Astrocyte of the spinal cord (primary cell): ENCODE measurements at regions not wholly inside any gene's neighbourhood (a gene's known extent, or its start where the extent isn't known, plus 50 kb on each side); places are given as distances from the start of the nearest gene placed in this dataset.

ENCODE experiments used
- DNase-seq: peaks from one replicate; pipeline ENCODE4 v3.0.0; 2011; ENCODE audit warnings: low read depth, low spot score
- H3K4me3 ChIP-seq: 2 replicates; pipeline ENCODE4 v1.5.1; 2011; ENCODE audit warnings: low read depth, mild to moderate bottlenecking, low read length, moderate library complexity
- in situ Hi-C: cut with HindIII; loops from 2 replicates; pipeline ENCODE4 v1.10.0; 2017; ENCODE audit warnings: low sequenced_read_pairs
- TF ChIP-seq, protein P1 (sequence below): IDR thresholded peaks from 2 replicates; pipeline ENCODE4 v1.5.1; 2012; ENCODE audit warnings: low read depth, mild to moderate bottlenecking, low read length, inconsistent platforms

DNA sequence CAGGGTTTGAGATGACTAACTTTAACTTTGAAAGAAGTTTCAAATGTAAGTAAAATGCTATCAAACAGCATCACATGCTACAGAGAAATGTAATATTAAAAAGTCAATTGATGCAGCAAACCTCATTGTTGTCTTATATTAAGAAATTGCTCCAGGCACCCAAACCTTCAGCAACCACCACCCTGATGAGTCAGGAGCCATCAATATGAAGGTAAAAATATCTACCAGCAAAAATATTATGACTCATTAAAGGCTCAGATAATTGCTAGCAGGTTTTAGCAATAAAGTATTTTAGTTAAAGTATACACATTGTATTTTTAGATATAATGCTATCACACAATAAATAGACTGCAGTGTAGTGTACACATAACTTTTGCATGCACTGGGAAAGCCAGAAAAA lies 746.3 kb downstream of the ZPLD1 start:
- DNase-seq: no peak
- TF ChIP-seq, protein P1, sequence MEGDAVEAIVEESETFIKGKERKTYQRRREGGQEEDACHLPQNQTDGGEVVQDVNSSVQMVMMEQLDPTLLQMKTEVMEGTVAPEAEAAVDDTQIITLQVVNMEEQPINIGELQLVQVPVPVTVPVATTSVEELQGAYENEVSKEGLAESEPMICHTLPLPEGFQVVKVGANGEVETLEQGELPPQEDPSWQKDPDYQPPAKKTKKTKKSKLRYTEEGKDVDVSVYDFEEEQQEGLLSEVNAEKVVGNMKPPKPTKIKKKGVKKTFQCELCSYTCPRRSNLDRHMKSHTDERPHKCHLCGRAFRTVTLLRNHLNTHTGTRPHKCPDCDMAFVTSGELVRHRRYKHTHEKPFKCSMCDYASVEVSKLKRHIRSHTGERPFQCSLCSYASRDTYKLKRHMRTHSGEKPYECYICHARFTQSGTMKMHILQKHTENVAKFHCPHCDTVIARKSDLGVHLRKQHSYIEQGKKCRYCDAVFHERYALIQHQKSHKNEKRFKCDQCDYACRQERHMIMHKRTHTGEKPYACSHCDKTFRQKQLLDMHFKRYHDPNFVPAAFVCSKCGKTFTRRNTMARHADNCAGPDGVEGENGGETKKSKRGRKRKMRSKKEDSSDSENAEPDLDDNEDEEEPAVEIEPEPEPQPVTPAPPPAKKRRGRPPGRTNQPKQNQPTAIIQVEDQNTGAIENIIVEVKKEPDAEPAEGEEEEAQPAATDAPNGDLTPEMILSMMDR: no peak
- no peak overlapping the region for H3K4me3 ChIP-seq
- in situ Hi-C loops: no loop called here

DNA sequence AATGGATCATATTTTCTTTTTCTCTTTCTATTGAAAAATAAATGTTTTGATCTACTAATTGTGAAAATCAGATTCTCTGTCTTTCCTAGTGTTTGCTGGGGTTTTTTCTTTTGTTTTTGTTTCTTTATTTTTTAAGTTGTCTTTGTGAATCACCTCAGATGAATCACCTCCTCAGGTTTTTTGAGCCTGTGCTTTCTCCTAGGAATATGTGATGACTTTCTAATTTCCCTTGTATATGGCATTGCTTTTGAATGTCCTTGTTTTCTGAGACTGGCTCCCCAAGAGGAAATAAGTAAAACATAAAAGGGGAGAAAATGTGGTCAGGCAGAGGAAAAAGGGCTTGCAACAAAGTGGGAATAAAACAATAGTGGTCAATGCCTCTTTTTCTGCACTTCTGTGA lies 750.0 kb downstream of the ZPLD1 start:
- DNase-seq: peak; percentile 37
- no peak overlapping the region for H3K4me3 ChIP-seq
- TF ChIP-seq, protein P1: no peak
- in situ Hi-C loops: no loop called here

DNA sequence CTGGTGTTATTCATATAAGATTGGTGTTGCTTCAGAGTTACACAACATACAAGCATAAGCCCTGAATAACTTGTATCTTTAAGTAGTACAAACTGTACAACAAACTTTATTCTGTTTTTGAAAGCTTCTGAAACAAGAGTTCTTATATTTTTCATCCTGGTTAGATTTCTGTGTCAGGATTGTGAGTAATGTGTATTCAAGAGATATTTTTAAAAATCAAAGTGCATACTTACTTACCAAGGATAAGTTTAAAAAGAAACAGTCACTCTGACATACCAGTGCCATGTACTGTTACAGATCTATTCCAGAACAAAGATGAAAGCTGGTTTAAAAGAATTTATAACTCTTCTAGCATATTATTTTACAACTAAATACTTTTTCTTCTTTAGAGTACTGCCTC lies 755.1 kb downstream of the ZPLD1 start:
- in situ Hi-C loops: no loop called here
- H3K4me3 ChIP-seq: no peak overlapping the region
- no peak for DNase-seq
- TF ChIP-seq, protein P1: no peak

DNA sequence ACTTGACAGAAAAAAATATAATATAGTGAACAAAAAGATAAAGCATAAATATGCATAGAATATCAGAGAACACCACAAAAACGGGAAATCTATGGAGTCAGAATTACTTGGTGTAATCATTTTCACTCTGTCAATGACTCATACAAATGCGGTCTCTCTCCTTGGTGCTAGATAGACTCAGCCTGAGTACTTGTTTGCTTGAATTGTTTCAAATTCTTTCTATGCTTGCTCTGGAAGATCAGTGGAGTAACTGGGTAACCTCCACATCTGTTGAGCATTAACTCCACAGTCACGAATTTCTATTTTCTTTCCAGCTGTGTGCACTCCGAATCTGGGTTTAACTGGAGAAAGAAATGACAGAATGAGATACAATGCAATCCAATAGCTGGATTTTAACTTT lies 760.4 kb downstream of the ZPLD1 start:
- H3K4me3 ChIP-seq: no peak overlapping the region
- peak; percentile 59 for DNase-seq
- in situ Hi-C loops: no loop called here
- TF ChIP-seq, protein P1: no peak

DNA sequence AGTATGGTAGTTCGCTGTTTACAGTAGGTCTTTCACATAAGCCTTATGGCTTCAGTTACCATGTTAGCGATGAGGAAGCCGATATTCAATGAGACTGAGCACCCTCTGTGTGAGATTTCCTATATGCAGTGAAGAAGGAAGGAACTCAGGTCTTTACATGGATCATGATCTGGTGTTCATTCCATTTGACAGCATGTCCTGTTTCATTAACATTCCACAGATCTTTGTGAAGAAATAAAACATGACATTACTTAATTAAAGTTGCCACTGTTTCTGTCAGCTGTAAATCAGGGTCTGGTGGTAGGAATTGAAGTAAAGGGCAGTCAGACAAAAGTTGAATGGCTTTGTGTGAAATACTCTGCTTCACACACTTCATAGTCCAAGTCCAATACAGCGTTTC lies 768.6 kb downstream of the ZPLD1 start:
- no peak overlapping the region for H3K4me3 ChIP-seq
- DNase-seq: no peak
- in situ Hi-C loops: no loop called here
- TF ChIP-seq, protein P1: no peak

DNA sequence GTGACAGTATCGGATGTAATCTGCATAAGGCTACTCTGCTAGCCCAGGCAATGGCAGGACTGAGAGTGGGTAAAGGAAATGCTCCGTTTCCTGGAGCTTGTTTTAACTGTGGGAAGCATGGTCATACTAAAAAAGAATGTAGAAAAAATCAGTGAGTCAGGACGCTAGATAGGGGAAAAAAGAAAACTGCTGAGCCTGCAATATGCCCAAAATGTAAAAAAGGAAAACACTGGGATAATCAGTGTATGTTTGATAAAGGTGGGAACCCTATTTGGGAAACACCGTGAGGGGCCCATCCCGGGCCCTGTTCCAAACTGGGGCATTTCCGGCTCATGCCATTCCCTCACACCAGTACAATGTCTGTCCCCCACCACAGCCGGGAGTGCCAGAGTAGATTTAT lies 775.8 kb downstream of the ZPLD1 start:
- in situ Hi-C loops: no loop called here
- peak; percentile 2 for DNase-seq
- no peak overlapping the region for H3K4me3 ChIP-seq
- TF ChIP-seq, protein P1: no peak

DNA sequence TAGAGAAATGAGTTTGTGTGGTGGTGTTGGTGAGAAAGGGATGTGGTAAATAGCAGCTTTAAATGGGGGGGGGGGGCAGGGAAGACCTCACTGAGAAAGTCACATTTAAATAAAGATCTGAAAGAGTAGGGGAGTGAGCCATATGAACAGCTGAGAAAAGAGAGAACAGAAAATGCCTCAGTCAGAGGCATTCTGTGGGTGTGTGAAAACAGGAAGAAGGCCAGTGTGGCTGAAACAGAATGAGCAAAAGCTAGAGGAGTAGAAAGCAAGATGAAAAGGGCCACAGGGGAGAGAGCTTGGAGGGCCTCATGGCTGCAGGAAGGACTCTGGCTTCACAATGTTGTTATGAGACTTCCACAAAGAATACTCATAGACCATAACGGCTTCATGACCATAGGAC lies 783.3 kb downstream of the ZPLD1 start:
- TF ChIP-seq, protein P1: no peak
- H3K4me3 ChIP-seq: no peak overlapping the region
- in situ Hi-C loops: no loop called here
- peak; percentile 32 for DNase-seq
